ENCODE measurements at regions not wholly inside any gene's neighbourhood (a gene's known extent, or its start where the extent isn't known, plus 50 kb on each side); places are given as distances from the start of the nearest gene placed in this dataset.

GRCh38 chr19:30070198-30070967 lies 128.3 kb downstream of the URI1 start:
- H3K4me2 ChIP-seq (ENCODE audit: insufficient read depth in 1 of 2, low read depth in 2 of 2, low read length in 2 of 2), result no peak overlapping the region
- H2BK5ac ChIP-seq (ENCODE audit: low read depth, low read length), result no peak overlapping the region
- peaks cover 0 to 3% of the 10 kb centered on the region in 2 experiments for H4K20me1 ChIP-seq (replicated peaks in 1 of 2; ENCODE audit: control insufficient read depth in 1 of 2, insufficient read depth in 2 of 2, low read length in 2 of 2)
- H4K91ac ChIP-seq (replicated peaks; ENCODE audit: insufficient read length, low read length), result no peak overlapping the region
- no peak overlapping the region for H2BK20ac ChIP-seq (ENCODE audit: low read length)
- peaks cover 14% of the 10 kb centered on the region; the same call in 1 of the 2 replicates for H3K23me2 ChIP-seq (ENCODE audit: low read depth, low read length)
- no peak for DNase-seq (ENCODE audit: low read depth in 1 of 2, low spot score in 2 of 2)
- TF ChIP-seq CBX8 (IDR thresholded peaks at IDR 0.05; ENCODE audit: borderline replicate concordance, low read depth, low read length), result no peak
- TF ChIP-seq GTF2F1 (IDR thresholded peaks at IDR 0.05; ENCODE audit: borderline replicate concordance, low read depth, low read length), result no peak
- no peak for TF ChIP-seq RXRA (IDR thresholded peaks at IDR 0.05; ENCODE audit: insufficient read depth, low read depth, low read length)
- no peak for TF ChIP-seq JUND (IDR thresholded peaks at IDR 0.05; ENCODE audit: low read length)
- TF ChIP-seq SIRT6 (IDR thresholded peaks at IDR 0.05; ENCODE audit: low read length), result no peak
- no peak overlapping the region for H3K14ac ChIP-seq (ENCODE audit: insufficient read length)
- no peak overlapping the region for H4K5ac ChIP-seq (ENCODE audit: insufficient read length, low read depth, low read length)
- H3K9me3 ChIP-seq (ENCODE audit: insufficient read depth in 2 of 2, low read depth in 1 of 2, low read length in 1 of 2), result no peaks in the 10 kb centered on the region
- H2AK5ac ChIP-seq (ENCODE audit: low read depth, low read length), result no peak overlapping the region
- H3K27me3 ChIP-seq (replicated peaks in 1 of 4; ENCODE audit: control insufficient read depth in 3 of 4, extremely low read depth in 1 of 4, insufficient read depth in 3 of 4, low read length in 3 of 4), result no peaks in the 10 kb centered on the region
- no peaks in the 10 kb centered on the region for H3K79me1 ChIP-seq (ENCODE audit: low read depth, low read length)
- ChIA-PET POLR2A (ENCODE audit: partially characterized antibody) (interaction anchor here (1.1 kb wide), 1 partner anchor 9 kb away, joined by 3 read pairs; no protein-coding TSS in a partner anchor), CTCF (ENCODE audit: partially characterized antibody) (interaction anchor here (2.3 kb wide), 1 partner anchor 11 kb away, joined by 7 read pairs; no protein-coding TSS in a partner anchor)
- H3K27ac ChIP-seq (ENCODE audit: low read depth, low read length), result no peak overlapping the region
- no peak overlapping the region for H2BK12ac ChIP-seq (ENCODE audit: low read depth, low read length)
- H3K18ac ChIP-seq (ENCODE audit: extremely low read depth, low read length), result no peak overlapping the region
- H3K4ac ChIP-seq (replicated peaks; ENCODE audit: insufficient read length, low read depth, low read length), result no peak overlapping the region
- H3K9ac ChIP-seq (replicated peaks in 1 of 4; ENCODE audit: extremely low read depth in 1 of 4, low read depth in 3 of 4, low read length in 3 of 4), result no peak overlapping the region
- peak overlapping the region; percentile 75; the same call in 1 of the 2 replicates for H4K8ac ChIP-seq (ENCODE audit: extremely low read depth, insufficient read depth, low read length)
- H3K56ac ChIP-seq (replicated peaks; ENCODE audit: insufficient read length, low read depth, low read length), result no peak overlapping the region
- 92% methylated on average over 23 of the region's 29 CpGs; no CpG with 5 or more reads in 1 of the 2 experiments for WGBS, 2 experiments (ENCODE audit: extremely low coverage in 1 of 2, insufficient coverage in 1 of 2, insufficient read length in 1 of 2, insufficient replicate concordance in 2 of 2, low coverage in 1 of 2, low lambda C conversion rate in 2 of 2, missing lambda C conversion rate in 1 of 2)
- no peak for FAIRE-seq
- no peak overlapping the region for H2AFZ ChIP-seq (ENCODE audit: low read length)
- H3K23ac ChIP-seq (ENCODE audit: insufficient read length), result no peak overlapping the region
- no peak overlapping the region for H3K4me3 ChIP-seq (ENCODE audit: extremely low read depth in 1 of 4, insufficient read depth in 2 of 4, low read depth in 3 of 4, low read length in 4 of 4)
- H3K36me3 ChIP-seq (ENCODE audit: control insufficient read depth in 2 of 4, insufficient read depth in 4 of 4, low read length in 3 of 4), result no peaks in the 10 kb centered on the region
- H3K4me1 ChIP-seq (replicated peaks in 1 of 4; ENCODE audit: control insufficient read depth in 3 of 4, insufficient read depth in 4 of 4, low read length in 3 of 4), result peaks cover 0 to 2% (median 0%) of the 10 kb centered on the region in 4 experiments; a peak in 1 of 7 replicates
- H2BK120ac ChIP-seq (replicated peaks; ENCODE audit: low read depth, low read length), result no peak overlapping the region
- no peaks in the 10 kb centered on the region for H3K79me2 ChIP-seq (ENCODE audit: control insufficient read depth in 1 of 2, insufficient read depth in 2 of 2, low read length in 2 of 2)
- H2BK15ac ChIP-seq (ENCODE audit: low read length), result no peak overlapping the region

Measured in H1 (cell line).